ENCODE measurements at regions not wholly inside any gene's neighbourhood (a gene's known extent, or its start where the extent isn't known, plus 50 kb on each side); places are given as distances from the start of the nearest gene placed in this dataset.

- no peaks in the 10 kb centered on the region for H3K27me3 ChIP-seq (ENCODE audit: control insufficient read depth, insufficient read depth, low read length)
Measured at GRCh38 chr19:31421856-31422255, 72.6 kb upstream of the TSHZ3 start.

GRCh38 chr19:31423896-31424295 is 74.7 kb upstream of the TSHZ3 start:
- Histone ChIP-seq H3K27me3 (ENCODE audit: control insufficient read depth, insufficient read depth, low read length) (no peaks in the 10 kb centered on the region), H3K9me3 (ENCODE audit: control insufficient read depth, low read depth, low read length) (no peaks in the 10 kb centered on the region), H3K4me3 (ENCODE audit: low read length) (no peak overlapping the region), H3K4me1 (ENCODE audit: control insufficient read depth, insufficient read depth, low read length) (no peaks in the 10 kb centered on the region), H3K36me3 (ENCODE audit: control insufficient read depth, insufficient read depth, low read length) (no peaks in the 10 kb centered on the region), H3K27ac (ENCODE audit: low read length) (no peak overlapping the region)
- WGBS (ENCODE audit: insufficient coverage, low lambda C conversion rate), result 95% methylated on average over 2 of the region's 2 CpGs
- DNase-seq, result no peak

More at GRCh38 chr19:31421856-31422255, 72.6 kb upstream of the TSHZ3 start:
- Histone ChIP-seq H3K4me3 (ENCODE audit: low read length) (no peak overlapping the region), H3K36me3 (ENCODE audit: control insufficient read depth, insufficient read depth, low read length) (no peaks in the 10 kb centered on the region), H3K27ac (ENCODE audit: low read length) (no peak overlapping the region), H3K9me3 (ENCODE audit: control insufficient read depth, low read depth, low read length) (no peaks in the 10 kb centered on the region), H3K4me1 (ENCODE audit: control insufficient read depth, insufficient read depth, low read length) (no peaks in the 10 kb centered on the region)
- no CpG with 5 or more reads among the region's 20 CpGs for WGBS (ENCODE audit: insufficient coverage, low lambda C conversion rate)
- DNase-seq, result no peak

- DNase-seq, result no peak
- H3K9me3 ChIP-seq (ENCODE audit: control insufficient read depth, low read depth, low read length), result no peaks in the 10 kb centered on the region
- 40% methylated on average over 3 of the region's 9 CpGs for WGBS (ENCODE audit: insufficient coverage, low lambda C conversion rate)
Measured at GRCh38 chr19:31424861-31425620, 75.8 kb upstream of the TSHZ3 start.

GRCh38 chr19:31427857-31428256 is 78.6 kb upstream of the TSHZ3 start:
- Histone ChIP-seq H3K4me1 (ENCODE audit: control insufficient read depth, insufficient read depth, low read length) (no peaks in the 10 kb centered on the region), H3K4me3 (ENCODE audit: low read length) (no peak overlapping the region), H3K9me3 (ENCODE audit: control insufficient read depth, low read depth, low read length) (no peaks in the 10 kb centered on the region), H3K27me3 (ENCODE audit: control insufficient read depth, insufficient read depth, low read length) (no peaks in the 10 kb centered on the region), H3K36me3 (ENCODE audit: control insufficient read depth, insufficient read depth, low read length) (no peaks in the 10 kb centered on the region), H3K27ac (ENCODE audit: low read length) (no peak overlapping the region)
- DNase-seq, result no peak
- no CpG with 5 or more reads among the region's 1 CpG for WGBS (ENCODE audit: insufficient coverage, low lambda C conversion rate)

More at GRCh38 chr19:31424861-31425620, 75.8 kb upstream of the TSHZ3 start:
- Histone ChIP-seq H3K27me3 (ENCODE audit: control insufficient read depth, insufficient read depth, low read length) (no peaks in the 10 kb centered on the region), H3K4me1 (ENCODE audit: control insufficient read depth, insufficient read depth, low read length) (no peaks in the 10 kb centered on the region), H3K4me3 (ENCODE audit: low read length) (no peak overlapping the region), H3K27ac (ENCODE audit: low read length) (no peak overlapping the region), H3K36me3 (ENCODE audit: control insufficient read depth, insufficient read depth, low read length) (no peaks in the 10 kb centered on the region)

- no peak for DNase-seq
- H3K9me3 ChIP-seq (ENCODE audit: control insufficient read depth, low read depth, low read length), result no peaks in the 10 kb centered on the region
- H3K4me3 ChIP-seq (ENCODE audit: low read length), result no peak overlapping the region
- WGBS (ENCODE audit: insufficient coverage, low lambda C conversion rate), result no CpG with 5 or more reads among the region's 4 CpGs
- no peak overlapping the region for H3K27ac ChIP-seq (ENCODE audit: low read length)
- H3K36me3 ChIP-seq (ENCODE audit: control insufficient read depth, insufficient read depth, low read length), result no peaks in the 10 kb centered on the region
- H3K27me3 ChIP-seq (ENCODE audit: control insufficient read depth, insufficient read depth, low read length), result no peaks in the 10 kb centered on the region
- H3K4me1 ChIP-seq (ENCODE audit: control insufficient read depth, insufficient read depth, low read length), result no peaks in the 10 kb centered on the region
Measured at GRCh38 chr19:31430381-31430780, 81.1 kb upstream of the TSHZ3 start.

GRCh38 chr19:31432201-31432810 is 83.1 kb upstream of the TSHZ3 start:
- Histone ChIP-seq H3K4me1 (ENCODE audit: control insufficient read depth, insufficient read depth, low read length) (no peaks in the 10 kb centered on the region), H3K9me3 (ENCODE audit: control insufficient read depth, low read depth, low read length) (no peaks in the 10 kb centered on the region), H3K27me3 (ENCODE audit: control insufficient read depth, insufficient read depth, low read length) (no peaks in the 10 kb centered on the region), H3K4me3 (ENCODE audit: low read length) (no peak overlapping the region), H3K36me3 (ENCODE audit: control insufficient read depth, insufficient read depth, low read length) (no peaks in the 10 kb centered on the region), H3K27ac (ENCODE audit: low read length) (no peak overlapping the region)
- no peak for DNase-seq
- WGBS (ENCODE audit: insufficient coverage, low lambda C conversion rate), result no CpG with 5 or more reads among the region's 8 CpGs

GRCh38 chr19:31436121-31436776 is 87.0 kb upstream of the TSHZ3 start:
- no peaks in the 10 kb centered on the region for H3K36me3 ChIP-seq (ENCODE audit: control insufficient read depth, insufficient read depth, low read length)
- no peaks in the 10 kb centered on the region for H3K4me1 ChIP-seq (ENCODE audit: control insufficient read depth, insufficient read depth, low read length)
- H3K27me3 ChIP-seq (ENCODE audit: control insufficient read depth, insufficient read depth, low read length), result no peaks in the 10 kb centered on the region
- H3K9me3 ChIP-seq (ENCODE audit: control insufficient read depth, low read depth, low read length), result no peaks in the 10 kb centered on the region
- no peak overlapping the region for H3K4me3 ChIP-seq (ENCODE audit: low read length)
- DNase-seq, result no peak
- no CpG with 5 or more reads among the region's 4 CpGs for WGBS (ENCODE audit: insufficient coverage, low lambda C conversion rate)
- no peak overlapping the region for H3K27ac ChIP-seq (ENCODE audit: low read length)

- H3K4me3 ChIP-seq (ENCODE audit: low read length), result no peak overlapping the region
- no peaks in the 10 kb centered on the region for H3K36me3 ChIP-seq (ENCODE audit: control insufficient read depth, insufficient read depth, low read length)
- no peak overlapping the region for H3K27ac ChIP-seq (ENCODE audit: low read length)
- WGBS (ENCODE audit: insufficient coverage, low lambda C conversion rate), result 71% methylated on average over 1 of the region's 12 CpGs
- no peaks in the 10 kb centered on the region for H3K27me3 ChIP-seq (ENCODE audit: control insufficient read depth, insufficient read depth, low read length)
- H3K4me1 ChIP-seq (ENCODE audit: control insufficient read depth, insufficient read depth, low read length), result no peaks in the 10 kb centered on the region
- H3K9me3 ChIP-seq (ENCODE audit: control insufficient read depth, low read depth, low read length), result no peaks in the 10 kb centered on the region
- no peak for DNase-seq
Measured at GRCh38 chr19:31438401-31439269, 89.4 kb upstream of the TSHZ3 start.

- H3K4me3 ChIP-seq (ENCODE audit: low read length), result no peak overlapping the region
- no peak for DNase-seq
- no peaks in the 10 kb centered on the region for H3K27me3 ChIP-seq (ENCODE audit: control insufficient read depth, insufficient read depth, low read length)
- H3K4me1 ChIP-seq (ENCODE audit: control insufficient read depth, insufficient read depth, low read length), result no peaks in the 10 kb centered on the region
- no peak overlapping the region for H3K27ac ChIP-seq (ENCODE audit: low read length)
- no CpG with 5 or more reads among the region's 4 CpGs for WGBS (ENCODE audit: insufficient coverage, low lambda C conversion rate)
- H3K36me3 ChIP-seq (ENCODE audit: control insufficient read depth, insufficient read depth, low read length), result no peaks in the 10 kb centered on the region
- H3K9me3 ChIP-seq (ENCODE audit: control insufficient read depth, low read depth, low read length), result no peaks in the 10 kb centered on the region
Measured at GRCh38 chr19:31439270-31439573, 90.0 kb upstream of the TSHZ3 start.

- WGBS (ENCODE audit: insufficient coverage, low lambda C conversion rate), result 90% methylated on average over 3 of the region's 4 CpGs
- Histone ChIP-seq H3K4me3 (ENCODE audit: low read length) (no peak overlapping the region), H3K27me3 (ENCODE audit: control insufficient read depth, insufficient read depth, low read length) (no peaks in the 10 kb centered on the region), H3K4me1 (ENCODE audit: control insufficient read depth, insufficient read depth, low read length) (no peaks in the 10 kb centered on the region), H3K36me3 (ENCODE audit: control insufficient read depth, insufficient read depth, low read length) (no peaks in the 10 kb centered on the region), H3K27ac (ENCODE audit: low read length) (no peak overlapping the region), H3K9me3 (ENCODE audit: control insufficient read depth, low read depth, low read length) (no peaks in the 10 kb centered on the region)
- no peak for DNase-seq
Measured at GRCh38 chr19:31444931-31445330, 95.7 kb upstream of the TSHZ3 start.

Data from large intestine (tissue), 3 donors.